Mucosa of rectum (tissue), 2 donors: ENCODE measurements at regions not wholly inside any gene's neighbourhood (a gene's known extent, or its start where the extent isn't known, plus 50 kb on each side); places are given as distances from the start of the nearest gene placed in this dataset.

Experiments used
- H3K27ac ChIP-seq, 2 donors: one replicate each; pipeline ENCODE4 v1.7.0; 2013; ENCODE audit warnings: inconsistent platforms in 2 of 2, low read depth in 2 of 2, low read length in 2 of 2
- H3K27me3 ChIP-seq, 2 donors: one replicate each; pipeline ENCODE4 v1.7.0; 2013; ENCODE audit warnings: low read length in 2 of 2; ENCODE audit not compliant: control insufficient read depth in 2 of 2, insufficient read depth in 2 of 2
- H3K36me3 ChIP-seq, 2 donors: one replicate each; pipeline ENCODE4 v1.7.0; 2013; ENCODE audit warnings: low read length in 2 of 2; ENCODE audit not compliant: control insufficient read depth in 2 of 2, insufficient read depth in 2 of 2
- H3K4me1 ChIP-seq, 2 donors: one replicate each; pipeline ENCODE4 v1.7.0; 2013; ENCODE audit warnings: low read length in 2 of 2, mild to moderate bottlenecking in 1 of 2; ENCODE audit not compliant: control insufficient read depth in 2 of 2, insufficient read depth in 2 of 2
- H3K4me3 ChIP-seq, 2 donors: one replicate each; pipeline ENCODE4 v1.7.0; 2013; ENCODE audit warnings: low read length in 2 of 2
- H3K9ac ChIP-seq, 2 donors: one replicate each; pipeline ENCODE4 v1.7.0; 2013; ENCODE audit warnings: low read length in 2 of 2, low read depth in 1 of 2, mild to moderate bottlenecking in 1 of 2
- H3K9me3 ChIP-seq, 2 donors: one replicate each; pipeline ENCODE4 v1.7.0; 2013; ENCODE audit warnings: low read length in 2 of 2; ENCODE audit not compliant: control insufficient read depth in 2 of 2
- donor health status: healthy.
- donor health status: Normal muscosa, but diverticular disease.

DNA sequence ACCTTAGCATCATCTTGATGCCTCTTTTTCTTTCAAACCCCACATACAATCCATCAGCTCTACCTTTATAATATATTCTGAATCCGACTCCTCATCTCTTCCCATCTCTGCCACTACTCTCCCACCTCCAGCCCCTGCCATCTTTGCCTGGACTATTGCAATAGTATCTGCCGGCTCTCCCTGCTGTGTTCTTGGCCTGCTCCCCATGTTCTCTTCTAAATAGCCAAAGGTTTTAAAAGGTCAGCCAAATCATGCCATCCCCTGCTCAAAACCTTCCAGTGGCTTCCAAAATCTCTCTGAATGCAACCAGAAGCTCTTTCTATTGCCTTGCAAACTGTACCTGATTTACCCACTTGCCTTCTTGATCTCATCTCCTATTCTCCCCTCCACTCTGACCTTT lies 266.0 kb downstream of the PTTG2 start:
- Histone ChIP-seq H3K4me3 (no peak overlapping the region), H3K4me1 (peaks cover 31 to 40% of the 10 kb centered on the region in 2 donors), H3K36me3 (no peaks in the 10 kb centered on the region), H3K27ac (no peak overlapping the region), H3K9ac (no peak overlapping the region), H3K27me3 (no peaks in the 10 kb centered on the region), H3K9me3 (no peaks in the 10 kb centered on the region)

DNA sequence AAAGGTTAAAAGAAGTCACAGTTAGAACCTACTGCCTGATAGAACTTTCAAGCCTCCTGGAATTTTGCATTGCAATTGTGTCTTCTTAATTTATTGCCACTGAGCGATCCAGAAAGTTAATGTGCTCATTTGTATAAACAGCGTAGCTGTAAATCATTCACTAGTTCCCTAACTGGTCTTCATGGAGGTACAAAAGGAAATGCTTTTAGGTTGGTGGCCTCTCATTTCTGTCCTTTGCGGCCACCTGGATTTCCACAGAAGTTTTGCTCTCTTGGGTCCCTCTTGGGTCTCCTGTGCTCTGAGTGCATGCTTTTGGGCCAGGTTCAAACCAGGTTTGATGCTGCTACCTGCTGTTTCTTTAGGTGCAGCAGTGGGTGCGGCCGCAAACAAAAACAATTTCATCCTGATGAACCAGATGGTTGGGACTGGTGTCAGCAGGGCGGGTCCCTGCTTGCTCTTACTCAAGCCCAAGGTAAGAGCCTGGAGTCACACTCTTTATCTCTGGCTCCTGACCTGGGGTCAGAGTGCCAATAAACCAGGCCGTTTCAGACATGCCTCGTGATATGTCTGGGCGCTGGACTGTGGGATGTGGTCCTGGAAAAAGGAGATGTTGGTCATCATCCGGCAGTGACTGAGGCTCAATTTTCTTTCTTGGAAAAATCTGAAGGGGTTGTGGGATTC lies 270.1 kb downstream of the PTTG2 start:
- Histone ChIP-seq H3K27ac (peak overlapping the region; percentile 94 to 99), H3K27me3 (no peaks in the 10 kb centered on the region), H3K4me3 (peak overlapping the region; percentile 37 to 46), H3K4me1 (peaks cover 24 to 41% of the 10 kb centered on the region in 2 donors), H3K9me3 (no peaks in the 10 kb centered on the region), H3K9ac (peak overlapping the region; percentile 64 to 66), H3K36me3 (no peaks in the 10 kb centered on the region)

DNA sequence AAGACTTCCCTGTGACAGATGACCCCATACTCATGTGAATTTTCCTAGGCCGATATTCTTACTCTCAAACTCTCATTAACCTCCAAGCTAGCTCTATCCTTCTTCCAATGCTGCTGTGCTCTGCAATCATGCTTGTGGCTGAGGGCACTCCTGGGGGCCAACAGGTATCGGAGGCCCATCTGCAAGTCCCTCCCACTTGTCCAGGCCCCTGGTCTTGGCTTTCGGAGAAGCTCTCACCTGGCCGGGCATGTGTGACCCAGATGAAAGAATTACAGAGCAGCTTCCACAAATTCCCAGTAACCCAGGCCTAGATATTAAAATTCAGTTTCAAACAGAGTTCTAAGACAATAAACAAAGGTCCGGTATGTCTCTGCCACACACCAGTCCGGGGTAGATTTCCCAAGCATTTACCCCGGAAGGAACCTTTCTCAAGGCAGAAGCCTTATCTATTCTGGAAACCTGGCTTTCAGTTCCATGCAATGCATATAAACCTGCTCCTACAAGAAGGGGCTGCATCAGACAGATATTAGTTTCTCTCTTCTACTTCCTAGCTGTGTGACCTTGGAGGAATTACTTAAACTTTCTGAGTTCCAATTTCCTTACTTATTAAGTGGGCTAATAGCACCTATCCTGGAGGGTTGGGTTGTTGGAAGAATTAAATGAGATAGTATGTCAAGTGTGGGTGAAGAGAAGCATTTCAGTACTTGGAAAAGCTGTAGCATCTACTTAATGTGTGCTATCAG lies 270.8 kb downstream of the PTTG2 start:
- Histone ChIP-seq H3K9ac (peak overlapping the region; percentile 66 to 68), H3K9me3 (no peaks in the 10 kb centered on the region), H3K4me1 (peaks cover 24 to 41% of the 10 kb centered on the region in 2 donors), H3K36me3 (no peaks in the 10 kb centered on the region), H3K4me3 (peak overlapping the region; percentile 8 to 37), H3K27ac (peak overlapping the region; percentile 94 to 99), H3K27me3 (no peaks in the 10 kb centered on the region)

DNA sequence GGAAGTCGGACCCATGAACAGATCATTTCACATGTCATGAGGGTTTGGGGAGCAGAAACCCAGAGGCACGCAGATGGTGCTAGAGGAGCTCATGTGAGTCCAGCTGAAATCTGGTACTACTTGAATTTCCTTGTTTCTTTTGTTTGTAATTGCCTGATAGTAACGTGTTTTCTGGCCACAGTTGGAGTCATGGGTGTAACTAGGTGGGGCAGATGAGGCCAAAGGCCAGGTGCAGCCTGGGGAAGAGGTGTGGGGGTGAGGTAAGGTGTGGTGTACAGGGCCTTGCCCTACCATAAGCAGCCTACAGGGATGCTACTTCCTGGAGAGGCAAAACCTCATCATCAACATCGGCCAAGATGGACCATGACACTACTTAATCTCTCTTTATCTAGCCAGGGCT lies 271.4 kb downstream of the PTTG2 start:
- no peaks in the 10 kb centered on the region for H3K36me3 ChIP-seq
- peak overlapping the region; percentile 66 to 68 for H3K9ac ChIP-seq
- H3K9me3 ChIP-seq = no peaks in the 10 kb centered on the region
- H3K27me3 ChIP-seq = no peaks in the 10 kb centered on the region
- peaks cover 24 to 41% of the 10 kb centered on the region in 2 donors for H3K4me1 ChIP-seq
- peak overlapping the region in 1 of 2 donors; percentile 8 for H3K4me3 ChIP-seq
- H3K27ac ChIP-seq = peak overlapping the region; percentile 94 to 99

DNA sequence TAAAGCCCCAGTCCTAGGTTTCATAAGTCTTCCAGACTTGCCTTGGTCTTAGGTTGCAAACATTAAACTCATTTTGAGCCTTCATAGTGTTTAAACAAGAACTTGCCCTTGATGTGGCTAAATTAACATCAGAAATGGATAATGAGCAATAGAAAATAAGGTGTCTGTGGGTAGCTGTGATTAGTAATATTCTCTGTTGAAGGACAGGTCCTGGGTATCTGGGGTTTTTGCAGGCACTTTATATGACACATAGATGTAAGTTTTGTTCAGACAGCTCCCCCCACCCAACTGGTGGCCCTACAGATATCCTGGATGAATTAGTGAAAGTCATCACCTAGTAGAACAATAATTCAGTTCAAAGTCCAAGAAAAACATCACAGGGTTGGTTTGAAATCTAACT lies 272.5 kb downstream of the PTTG2 start:
- no peaks in the 10 kb centered on the region for H3K9me3 ChIP-seq
- no peaks in the 10 kb centered on the region for H3K27me3 ChIP-seq
- peak overlapping the region; percentile 94 to 99 for H3K27ac ChIP-seq
- H3K4me3 ChIP-seq = no peak overlapping the region
- no peaks in the 10 kb centered on the region for H3K36me3 ChIP-seq
- peaks cover 24 to 41% of the 10 kb centered on the region in 2 donors for H3K4me1 ChIP-seq
- H3K9ac ChIP-seq = no peak overlapping the region

GRCh38 chr4:38233727-38234480 lies 273.7 kb downstream of the PTTG2 start:
- Histone ChIP-seq H3K9ac (no peak overlapping the region), H3K27ac (peak overlapping the region; percentile 32 to 53), H3K4me3 (no peak overlapping the region), H3K27me3 (no peaks in the 10 kb centered on the region), H3K36me3 (no peaks in the 10 kb centered on the region), H3K9me3 (no peaks in the 10 kb centered on the region), H3K4me1 (peaks cover 24 to 41% of the 10 kb centered on the region in 2 donors)

DNA sequence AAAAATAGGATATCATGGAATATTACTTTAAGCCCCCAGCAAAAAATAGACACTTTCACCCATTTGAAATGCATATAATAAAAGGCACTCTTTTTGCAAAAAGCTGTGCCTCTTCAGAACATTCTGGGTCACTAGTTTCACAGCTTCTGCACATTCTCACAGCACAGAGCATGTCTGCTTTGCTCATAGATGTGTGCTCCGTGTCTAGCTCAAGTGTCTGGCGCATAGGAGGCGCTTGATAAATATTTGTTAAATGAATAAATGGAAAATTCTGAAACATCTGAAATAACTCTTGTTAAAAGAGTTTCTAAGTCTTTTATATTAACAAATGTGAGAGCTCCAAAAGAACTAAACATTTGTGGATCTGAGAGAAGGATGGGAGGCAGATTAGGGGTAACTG lies 275.2 kb downstream of the PTTG2 start:
- H3K9ac ChIP-seq = no peak overlapping the region

GRCh38 chr4:38236003-38236402 lies 275.8 kb downstream of the PTTG2 start:
- H3K27ac ChIP-seq = no peak overlapping the region
- peaks cover 16 to 24% of the 10 kb centered on the region in 2 donors for H3K4me1 ChIP-seq
- no peak overlapping the region for H3K9ac ChIP-seq
- H3K27me3 ChIP-seq = no peaks in the 10 kb centered on the region
- no peaks in the 10 kb centered on the region for H3K9me3 ChIP-seq
- no peak overlapping the region for H3K4me3 ChIP-seq
- H3K36me3 ChIP-seq = no peaks in the 10 kb centered on the region

More for the DNA sequence above, 275.2 kb downstream of the PTTG2 start:
- H3K27ac ChIP-seq = no peak overlapping the region
- peaks cover 22 to 29% of the 10 kb centered on the region in 2 donors for H3K4me1 ChIP-seq
- no peaks in the 10 kb centered on the region for H3K27me3 ChIP-seq
- H3K9me3 ChIP-seq = no peaks in the 10 kb centered on the region
- no peaks in the 10 kb centered on the region for H3K36me3 ChIP-seq
- no peak overlapping the region for H3K4me3 ChIP-seq

DNA sequence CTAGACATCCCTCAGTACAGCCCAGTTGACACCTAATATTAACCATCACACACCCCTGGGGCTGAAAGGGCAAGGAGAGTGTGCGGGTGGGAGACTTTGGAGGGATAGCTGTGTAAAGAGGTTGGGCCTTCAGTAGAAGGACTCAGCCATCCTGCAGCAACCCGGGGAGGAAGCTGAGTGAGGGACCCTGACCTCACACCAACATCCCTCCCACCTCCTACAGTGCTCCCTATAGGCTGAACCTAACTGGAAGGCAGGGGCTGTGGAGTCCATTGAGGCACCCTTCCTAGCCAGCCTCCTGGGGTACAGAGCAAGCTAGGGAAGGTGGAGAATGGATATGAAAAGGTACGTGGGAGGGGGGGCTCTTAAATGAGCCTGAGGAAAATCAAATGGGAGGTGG lies 276.3 kb downstream of the PTTG2 start:
- H3K27ac ChIP-seq = no peak overlapping the region

DNA sequence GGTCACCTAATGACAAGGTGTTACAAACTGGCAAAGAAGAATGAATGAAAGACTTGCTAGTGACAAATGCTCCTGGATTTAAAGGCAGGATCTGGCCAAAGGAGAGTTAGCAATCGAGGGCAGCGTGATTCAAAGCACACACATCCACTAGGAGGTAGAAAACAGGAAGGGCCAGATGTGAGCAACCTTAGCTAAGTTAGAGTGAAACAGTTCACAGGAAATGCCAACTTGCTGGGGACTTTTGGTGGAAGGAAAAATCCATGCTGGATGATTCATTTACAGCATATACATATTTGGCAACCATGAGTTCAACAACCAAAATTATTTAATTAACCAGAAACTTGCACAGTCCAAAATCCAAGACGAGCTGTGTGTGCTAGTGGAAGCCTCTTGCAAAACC lies 276.9 kb downstream of the PTTG2 start:
- peaks cover 8 to 13% of the 10 kb centered on the region in 2 donors for H3K4me1 ChIP-seq
- H3K36me3 ChIP-seq = no peaks in the 10 kb centered on the region
- no peak overlapping the region for H3K4me3 ChIP-seq
- no peaks in the 10 kb centered on the region for H3K27me3 ChIP-seq
- no peak overlapping the region for H3K9ac ChIP-seq
- no peak overlapping the region for H3K27ac ChIP-seq
- H3K9me3 ChIP-seq = no peaks in the 10 kb centered on the region

More for the DNA sequence above, 276.3 kb downstream of the PTTG2 start:
- Histone ChIP-seq H3K36me3 (no peaks in the 10 kb centered on the region), H3K9me3 (no peaks in the 10 kb centered on the region), H3K4me3 (no peak overlapping the region), H3K4me1 (peaks cover 11 to 19% of the 10 kb centered on the region in 2 donors), H3K9ac (no peak overlapping the region), H3K27me3 (no peaks in the 10 kb centered on the region)
